HG02840 (cell line): ENCODE measurements at regions not wholly inside any gene's neighbourhood (a gene's known extent, or its start where the extent isn't known, plus 50 kb on each side); places are given as distances from the start of the nearest gene placed in this dataset.
A peak's percentile ranks its signal among the peaks of the same experiment; 100 is the strongest.

ENCODE experiments used
- ATAC-seq: cut with Tn5 transposase; IDR thresholded peaks from one replicate; pipeline ENCODE4 v1.9.1; 2021; ENCODE audit warnings: mild to moderate bottlenecking, moderate library complexity, moderate number of reproducible peaks; ENCODE audit not compliant: unreplicated experiment, low FRiP score

DNA sequence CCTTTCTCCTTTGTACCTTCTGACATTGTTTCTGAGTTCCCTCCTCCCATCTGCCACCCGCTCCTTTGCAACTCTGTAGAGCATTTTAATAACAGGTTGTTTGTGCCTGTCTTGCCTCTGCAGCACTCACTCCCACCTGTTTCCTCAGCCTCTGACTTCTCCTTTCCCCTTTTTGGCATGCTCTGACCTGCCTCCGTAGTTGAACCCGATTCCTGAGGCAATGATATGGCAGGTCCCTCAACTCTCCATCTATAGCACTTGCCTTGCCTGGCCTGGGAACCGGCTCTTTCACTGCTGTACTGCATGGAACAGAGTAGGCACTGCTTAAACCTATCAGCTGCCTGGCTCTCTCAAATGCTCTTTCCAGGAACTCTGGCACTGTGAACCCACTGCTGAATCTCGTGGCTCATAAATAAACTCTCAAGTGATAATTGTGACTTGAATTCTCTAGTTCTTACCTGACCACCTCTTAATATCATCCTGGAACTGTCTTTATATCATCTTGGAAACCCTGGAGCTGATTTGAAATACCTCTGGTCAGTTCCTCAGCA is 50.3 kb downstream of the UTRN start:
- ATAC-seq: peak; percentile 16

DNA sequence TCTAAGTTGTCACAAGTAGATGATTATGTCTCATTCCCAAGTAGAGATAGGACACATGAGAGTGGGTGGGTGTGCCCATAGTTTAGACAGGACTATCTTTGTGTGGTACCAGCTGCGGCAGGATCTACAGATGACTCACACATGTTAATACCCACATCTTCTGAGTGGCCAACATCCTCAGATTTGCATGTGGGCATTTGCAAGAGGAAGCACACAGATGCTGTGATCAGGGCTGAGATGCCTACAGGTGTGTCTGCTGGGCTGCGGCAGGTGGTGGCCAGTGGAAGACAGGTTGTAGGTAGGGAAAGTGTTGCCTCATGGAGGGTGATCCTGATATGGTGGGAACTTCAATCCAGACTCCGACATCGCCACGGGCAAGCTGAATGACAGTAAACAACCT is 50.8 kb downstream of the UTRN start:
- ATAC-seq: peak; percentile 45

DNA sequence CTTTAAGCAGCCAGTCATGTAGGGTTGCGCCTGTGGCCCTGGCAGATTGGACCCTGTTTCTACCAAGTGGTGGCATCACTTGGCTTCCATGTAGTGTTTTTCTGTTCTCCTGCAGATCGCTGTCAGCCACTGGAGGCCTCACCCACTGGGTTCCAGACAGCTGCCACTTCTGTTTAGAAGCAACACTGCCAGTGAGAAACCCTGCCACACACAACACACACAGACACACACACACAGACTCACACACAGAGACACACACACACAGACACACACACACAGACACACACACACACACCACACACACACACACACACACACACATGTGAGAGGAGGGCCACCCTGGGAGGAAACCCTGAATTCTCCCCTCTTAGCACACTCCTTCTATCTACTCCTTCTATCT is 51.8 kb downstream of the UTRN start:
- ATAC-seq: no peak

DNA sequence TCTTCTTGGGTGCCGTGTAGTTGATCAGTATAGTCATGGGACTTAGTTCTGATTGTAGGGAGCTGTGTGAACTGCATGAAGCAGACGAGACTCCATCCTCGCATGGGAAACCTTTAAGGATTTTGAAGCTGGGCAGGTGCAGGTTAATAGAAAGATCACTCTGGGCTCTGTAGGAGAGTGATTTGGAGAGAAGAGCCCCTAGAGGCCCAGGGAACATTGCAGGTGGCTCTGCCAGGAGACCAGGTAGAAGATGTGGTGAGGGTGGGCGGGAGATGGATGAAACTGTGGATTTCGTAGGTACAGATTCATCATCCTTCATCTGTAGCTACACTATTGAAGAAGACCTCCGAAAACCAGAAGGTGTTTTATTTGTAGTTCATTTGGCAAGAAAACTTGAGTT is 53.3 kb downstream of the UTRN start:
- no peak for ATAC-seq

DNA sequence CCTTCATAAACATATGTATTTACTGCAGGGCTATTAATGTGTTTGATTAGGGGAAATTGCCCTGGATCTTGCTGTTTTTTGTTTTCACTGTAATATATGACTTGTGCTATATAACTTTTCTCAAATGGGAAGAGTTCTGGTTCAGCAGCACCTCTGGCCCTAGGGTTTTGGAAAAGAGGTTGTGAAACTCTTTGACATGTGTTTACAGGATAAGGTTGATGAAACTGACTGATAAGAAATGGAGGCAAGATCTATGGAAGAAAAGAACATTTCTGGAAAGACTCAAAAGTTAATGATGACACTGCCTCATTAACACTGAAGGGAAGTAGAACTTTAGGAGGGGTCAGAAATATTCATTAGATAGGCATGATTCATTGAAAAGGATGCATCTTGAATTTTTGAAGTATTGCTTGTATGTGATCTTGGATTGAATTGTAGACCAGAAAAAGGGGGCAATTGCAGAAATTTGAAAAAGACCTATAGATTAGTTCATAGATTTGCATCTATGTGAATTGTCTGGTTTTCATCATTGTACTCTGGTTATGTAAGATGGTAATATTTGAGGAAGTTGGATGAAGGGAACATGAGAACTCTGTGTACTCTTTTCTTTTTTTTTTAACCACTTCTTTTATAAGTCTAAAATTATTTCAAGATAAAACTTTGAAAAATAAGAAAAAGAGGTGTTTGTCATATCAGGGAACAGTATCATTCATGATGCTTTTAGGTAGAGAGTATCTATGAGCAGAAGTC is 54.0 kb downstream of the UTRN start:
- ATAC-seq: no peak

DNA sequence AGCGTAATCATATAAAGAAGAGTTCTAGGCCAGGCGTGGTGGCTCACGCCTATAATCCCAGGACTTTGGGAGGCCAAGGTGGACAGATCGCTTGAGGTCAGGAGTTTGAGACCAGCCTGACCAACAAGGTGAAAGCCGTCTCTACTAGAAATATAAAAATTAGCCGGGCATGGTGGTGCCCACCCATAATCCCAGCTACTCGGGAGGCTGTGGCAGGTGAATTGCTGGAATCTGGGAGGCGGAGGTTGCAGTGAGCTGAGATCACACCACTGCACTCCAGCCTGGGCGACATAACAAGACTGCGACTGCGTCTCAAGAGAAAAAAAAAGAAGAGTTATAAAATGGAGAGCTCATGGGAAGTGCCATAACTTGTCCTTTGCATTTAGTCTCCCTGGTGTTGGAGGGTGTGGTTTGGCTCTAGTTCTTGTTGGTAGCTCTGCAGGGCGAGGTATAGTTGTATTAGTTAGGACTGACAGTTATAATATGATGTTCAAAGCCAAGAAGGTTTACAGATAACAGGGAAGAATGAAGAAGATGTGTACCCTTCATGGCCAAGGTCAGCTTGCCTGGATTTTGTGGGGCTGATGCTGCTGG is 54.8 kb downstream of the UTRN start:
- ATAC-seq: no peak

DNA sequence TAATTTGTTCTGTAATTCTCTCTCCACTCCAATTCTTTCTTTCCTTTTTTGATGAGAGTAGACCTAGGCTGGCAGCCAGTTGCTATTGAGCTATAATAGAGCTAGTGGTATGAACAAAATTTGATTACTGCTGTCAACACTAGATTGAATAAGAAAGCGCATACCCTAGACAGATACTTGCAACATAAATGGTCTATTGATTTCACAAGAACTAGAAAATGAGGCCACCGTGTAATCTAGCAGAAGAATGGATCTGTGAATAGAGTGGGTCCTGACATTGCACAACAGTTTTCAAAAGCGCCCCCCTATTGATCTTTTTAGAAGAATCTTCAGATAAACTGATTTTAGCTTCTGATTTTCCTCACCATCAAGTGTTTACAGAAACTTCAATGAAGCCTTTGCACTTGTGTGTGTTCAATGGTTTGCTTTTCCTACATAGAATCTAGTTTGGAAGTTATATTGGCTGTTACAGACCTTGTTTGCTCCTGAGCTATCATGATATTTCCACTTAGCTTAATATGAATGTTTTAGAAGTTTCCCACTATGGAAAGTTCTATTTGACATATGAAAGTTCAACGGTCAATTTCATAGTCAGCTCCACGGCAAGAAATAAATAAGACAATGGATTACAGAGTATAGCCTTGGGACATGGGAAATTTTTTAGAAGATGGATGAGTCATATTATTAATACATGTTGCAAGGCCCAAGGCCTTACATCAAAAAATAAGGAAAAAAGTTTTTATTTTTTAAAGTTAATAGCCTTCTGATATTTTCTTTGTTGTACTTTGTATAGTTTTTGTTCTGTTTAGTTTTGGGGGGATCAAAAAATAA is 55.6 kb downstream of the UTRN start:
- ATAC-seq: no peak

DNA sequence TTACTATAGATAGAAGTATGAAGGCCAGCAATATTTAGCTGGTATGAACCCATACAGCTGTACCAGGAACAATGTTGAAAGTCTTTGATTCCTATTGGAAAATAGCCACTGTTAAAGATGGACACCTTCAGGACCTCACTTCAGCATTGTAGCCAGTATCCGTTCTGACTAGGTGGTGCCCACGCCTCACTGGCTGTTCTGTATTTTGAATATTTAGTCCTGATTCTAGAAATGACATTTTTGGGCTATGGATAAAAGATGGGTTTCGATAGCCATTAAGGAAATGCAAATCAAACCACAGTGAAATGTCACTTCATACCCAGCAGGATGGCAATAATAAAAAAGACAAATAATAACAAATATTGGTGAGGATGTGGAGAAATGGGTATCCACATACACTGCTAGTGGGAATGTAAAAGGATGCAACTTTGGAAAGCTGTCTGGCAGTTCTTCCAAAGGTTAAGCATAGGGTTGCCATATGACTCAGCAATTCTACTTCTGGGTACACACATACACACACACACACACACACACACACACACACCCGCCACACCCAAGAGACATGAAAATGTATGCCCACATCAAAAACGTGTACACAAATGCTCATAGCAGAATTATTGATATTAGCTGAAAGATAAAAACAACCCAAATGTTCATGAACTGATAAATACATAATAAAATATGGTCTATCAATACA is 56.8 kb downstream of the UTRN start:
- no peak for ATAC-seq

DNA sequence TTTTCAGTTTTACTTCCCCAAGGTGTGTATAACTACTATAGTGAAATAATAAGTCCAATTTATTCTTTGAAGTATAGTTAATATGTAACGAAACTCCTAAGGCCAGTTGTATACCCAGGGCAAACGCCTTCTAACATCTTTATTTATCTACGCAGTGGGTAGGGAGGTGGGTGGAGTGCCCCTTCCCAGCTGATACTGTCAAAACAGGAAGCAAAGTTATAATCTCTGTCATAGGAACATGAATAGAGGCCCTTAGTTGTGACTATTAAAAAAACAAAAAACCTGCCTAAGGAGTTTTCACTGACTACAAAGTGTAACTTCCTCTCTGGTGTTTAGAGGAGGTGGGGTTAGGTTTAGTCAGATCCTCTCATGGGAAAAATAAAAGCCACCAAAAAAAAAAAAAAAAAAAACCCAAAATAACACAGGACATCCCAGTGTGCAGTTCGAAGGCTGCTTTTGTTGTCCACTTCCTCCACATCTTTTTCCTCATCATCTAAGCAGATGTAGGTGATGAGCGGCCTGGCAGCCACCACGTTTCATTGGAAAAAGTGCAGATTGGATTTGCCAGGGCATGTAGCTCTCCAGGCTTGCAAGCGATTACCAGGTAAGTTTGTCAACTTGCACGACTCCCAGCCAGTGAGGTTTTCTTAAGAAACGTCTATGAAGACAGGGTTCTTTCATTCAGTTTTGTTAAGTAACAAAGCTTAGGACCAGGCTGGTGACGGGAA is 58.7 kb downstream of the UTRN start:
- peak; percentile 50 for ATAC-seq

DNA sequence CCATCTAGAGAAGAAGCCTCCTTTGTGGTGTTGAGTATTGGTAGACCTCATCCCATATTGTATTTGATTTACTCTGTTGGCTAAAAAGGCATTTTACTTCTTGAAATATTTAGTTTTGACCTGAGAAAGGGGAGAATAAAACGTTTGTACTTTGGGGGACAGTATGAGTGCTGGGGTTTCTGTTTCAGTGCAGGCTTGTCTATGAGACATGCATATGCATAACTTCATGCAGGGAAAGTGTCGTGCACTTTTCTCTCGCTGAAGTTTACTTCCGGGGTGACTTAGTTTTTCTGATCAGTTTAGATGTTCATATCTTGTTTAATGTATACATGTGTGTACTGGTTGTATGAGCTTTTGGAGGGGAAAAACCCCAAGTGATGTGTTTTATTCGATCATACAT is 59.5 kb downstream of the UTRN start:
- peak; percentile 41 for ATAC-seq

DNA sequence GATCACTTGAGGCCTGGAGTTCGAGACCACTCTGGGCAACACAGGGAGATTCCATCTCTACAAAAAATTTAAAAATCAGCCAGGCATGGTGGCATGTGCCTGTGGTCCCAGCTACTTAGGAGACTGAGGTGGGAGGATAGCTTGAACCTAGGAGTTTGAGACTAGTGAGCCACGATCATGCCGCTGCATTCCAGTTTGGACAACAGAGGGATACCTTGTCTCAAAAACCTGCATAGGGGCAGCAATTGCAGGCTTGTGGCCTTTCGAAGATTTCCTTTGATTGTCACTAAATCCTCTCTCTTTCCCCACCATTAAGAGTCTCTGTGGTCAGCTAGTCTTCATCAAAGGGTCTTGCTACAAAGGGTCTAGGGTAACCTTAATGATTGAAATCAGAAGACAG is 60.3 kb downstream of the UTRN start:
- ATAC-seq: no peak

DNA sequence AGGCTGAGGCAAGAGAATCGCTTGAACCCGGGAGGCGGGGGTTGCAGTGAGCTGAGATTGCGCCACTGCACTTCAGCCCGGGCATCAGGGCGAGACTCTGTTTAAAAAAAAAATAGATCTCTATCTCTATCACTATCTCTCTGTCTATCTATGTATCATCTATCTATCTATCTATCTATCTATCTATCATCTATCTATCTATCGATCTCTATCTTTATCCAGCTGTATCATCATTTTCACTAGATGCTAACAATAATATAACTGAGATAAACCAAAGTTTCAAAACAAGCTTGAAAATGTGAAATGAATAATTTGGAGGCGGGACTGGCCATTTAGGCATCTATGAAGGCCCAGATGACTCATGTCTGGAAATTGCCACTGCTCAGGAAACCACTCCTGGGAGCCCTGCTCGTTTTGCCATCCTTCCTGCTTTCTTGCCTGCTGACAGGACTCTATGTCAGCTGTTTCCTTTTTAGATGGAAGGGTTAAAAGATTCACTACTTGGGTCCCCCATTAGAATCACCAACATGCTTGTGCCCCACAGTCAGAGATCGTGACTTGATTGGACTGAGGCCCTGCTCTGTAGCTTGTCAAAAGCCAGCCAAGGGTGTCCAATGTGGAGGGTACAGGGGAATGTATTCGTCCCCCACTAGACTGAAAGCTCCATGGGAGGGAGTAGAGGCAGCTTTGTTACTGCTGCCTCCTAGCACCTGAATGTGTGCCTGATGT is 61.7 kb downstream of the UTRN start:
- ATAC-seq: no peak

DNA sequence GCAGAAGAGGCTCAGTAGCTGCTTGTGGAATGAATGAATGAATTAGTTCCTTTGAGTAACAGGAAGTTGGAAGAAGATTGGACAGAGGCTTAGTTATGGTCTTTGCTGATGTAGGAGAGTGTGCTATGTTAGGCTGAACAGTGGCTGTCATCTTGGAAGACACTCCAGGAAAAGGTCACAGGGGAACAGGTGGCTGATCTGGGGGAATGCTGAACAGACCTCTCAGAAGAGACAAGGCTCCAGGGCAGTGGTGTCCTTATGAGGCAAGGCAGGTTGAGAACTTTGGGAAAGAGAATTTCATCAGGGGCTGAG is 62.3 kb downstream of the UTRN start:
- no peak for ATAC-seq

DNA sequence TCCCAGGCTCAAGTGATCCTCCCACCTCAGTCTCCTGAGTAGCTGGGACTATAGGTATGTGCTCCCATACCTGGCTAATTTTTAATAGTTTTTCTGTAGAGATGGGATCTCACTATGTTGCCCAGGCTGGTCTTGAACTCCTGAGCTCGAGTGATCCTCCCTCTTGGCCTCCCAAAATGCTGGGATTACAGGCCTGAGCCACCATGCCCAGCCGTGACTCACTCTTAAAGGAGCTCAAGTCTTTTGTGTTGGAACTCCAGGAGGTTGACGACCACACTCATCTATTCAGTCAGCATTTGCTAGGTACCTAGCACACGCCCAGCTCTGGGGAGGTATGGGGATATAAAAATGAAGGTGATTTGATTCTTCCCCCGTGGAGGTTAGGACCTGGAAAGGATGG is 62.8 kb downstream of the UTRN start:
- ATAC-seq: no peak

DNA sequence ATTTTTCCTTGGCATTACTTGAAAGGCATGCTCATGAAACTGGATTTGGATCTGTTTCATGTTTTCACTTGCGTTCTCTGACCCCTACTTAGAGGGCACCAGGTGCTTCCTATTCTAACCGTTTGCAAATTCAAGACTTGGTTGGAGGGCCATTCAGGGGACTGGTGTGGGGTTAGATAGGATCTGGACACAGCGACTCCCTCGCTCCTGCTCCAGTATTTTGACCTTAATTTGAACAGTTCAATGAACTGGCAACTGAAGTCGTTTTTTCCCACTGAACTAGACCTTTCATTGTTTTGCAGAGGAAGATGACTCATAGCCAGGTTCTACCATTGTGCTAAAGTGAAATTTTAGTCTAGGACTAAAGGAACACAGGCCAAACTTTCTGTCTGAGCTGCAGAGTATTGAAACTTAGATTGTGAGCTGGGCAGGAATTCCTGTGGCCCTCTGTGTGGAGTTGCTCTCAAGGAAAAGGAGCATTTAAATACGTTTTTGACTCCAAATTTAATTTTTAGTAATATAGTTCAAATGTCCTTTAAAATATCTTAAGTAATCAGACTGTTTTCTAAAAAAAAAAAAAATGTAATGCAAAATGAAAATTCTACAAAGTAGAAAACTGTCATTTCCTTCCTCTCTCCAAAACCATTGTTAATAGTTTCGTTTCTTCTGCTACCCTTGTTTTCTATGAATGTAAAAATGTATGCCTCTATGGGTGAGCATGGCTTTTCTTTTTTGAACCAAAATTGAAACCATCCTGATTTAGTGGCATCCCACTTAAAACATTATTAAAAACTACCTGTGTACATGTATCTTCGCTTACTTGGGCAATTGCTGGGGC is 64.8 kb downstream of the UTRN start:
- ATAC-seq: no peak

DNA sequence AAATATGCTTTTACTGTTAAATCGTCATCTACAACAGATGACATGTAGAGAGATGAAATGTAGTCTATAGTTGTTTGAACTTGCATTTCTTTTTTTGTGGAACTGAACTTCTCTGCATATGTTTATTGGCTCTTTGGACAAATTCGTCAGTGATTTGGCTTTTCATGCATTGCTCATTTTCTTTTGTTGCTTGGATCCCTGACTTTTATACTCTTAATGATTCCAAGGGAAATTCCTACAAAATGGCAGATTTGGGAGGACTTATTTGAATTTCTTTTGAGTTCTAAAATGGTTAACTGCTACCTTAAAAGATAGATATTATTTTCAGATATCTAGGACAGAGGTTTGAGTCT is 65.4 kb downstream of the UTRN start:
- ATAC-seq: no peak

DNA sequence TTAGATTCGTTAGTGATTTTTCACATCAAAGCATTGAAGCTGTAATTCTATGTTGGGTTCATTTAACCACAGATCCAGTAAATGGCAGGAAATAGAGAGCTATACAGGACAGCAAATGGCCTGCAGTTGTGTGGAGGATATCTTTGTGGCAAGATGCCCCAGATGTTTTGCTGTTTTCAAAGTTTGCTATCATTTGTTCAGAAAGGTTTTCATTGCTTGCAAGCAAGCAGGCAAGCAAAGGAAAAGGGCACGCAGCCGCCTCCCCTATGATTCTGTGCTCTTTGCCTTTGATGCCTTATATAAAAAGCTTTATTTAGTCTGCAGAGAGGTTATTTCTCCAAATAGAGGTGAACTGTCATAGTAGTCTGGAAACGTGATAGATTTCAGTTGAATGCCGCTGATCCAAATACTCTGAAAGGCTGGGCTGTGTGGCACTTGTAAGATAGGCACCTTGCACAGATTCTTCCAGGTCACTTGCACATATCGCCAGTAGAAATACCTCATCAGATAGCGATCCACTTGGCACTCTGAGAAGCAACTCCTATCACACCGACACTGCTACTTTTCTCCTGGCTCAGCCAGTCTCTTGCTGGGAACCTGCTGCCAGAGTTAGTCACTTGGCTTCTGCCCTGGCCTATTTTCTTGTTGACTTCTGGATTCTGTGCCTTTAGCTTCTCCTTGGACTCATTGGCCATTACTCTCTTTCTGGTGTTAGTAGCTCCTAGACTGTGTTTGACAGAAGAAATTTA is 66.4 kb downstream of the UTRN start:
- no peak for ATAC-seq

DNA sequence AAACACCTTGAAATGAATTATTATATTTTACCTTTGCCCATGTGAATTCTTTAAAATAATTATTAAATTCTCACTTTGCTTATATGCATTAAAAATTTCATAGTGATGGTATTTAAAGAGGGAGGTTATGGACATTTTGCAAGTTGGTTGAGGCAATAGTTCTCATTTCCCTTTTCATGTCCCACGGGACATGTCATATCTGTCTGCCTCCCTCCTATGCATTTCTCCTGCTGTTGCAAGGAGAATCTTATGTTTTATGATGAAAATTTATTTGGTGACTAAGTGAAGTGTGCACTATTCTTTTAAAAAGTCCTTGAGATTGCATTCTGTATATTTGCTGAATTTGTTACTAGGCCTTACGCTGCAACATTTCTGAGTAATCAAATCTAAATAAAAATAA is 67.2 kb downstream of the UTRN start:
- ATAC-seq: no peak
